HG02610 (cell line): ENCODE measurements at regions not wholly inside any gene's neighbourhood (a gene's known extent, or its start where the extent isn't known, plus 50 kb on each side); places are given as distances from the start of the nearest gene placed in this dataset.

Experiments used
- ATAC-seq: cut with Tn5 transposase; IDR thresholded peaks from one replicate; pipeline ENCODE4 v1.9.1; 2021; ENCODE audit warnings: mild to moderate bottlenecking, moderate library complexity; ENCODE audit not compliant: unreplicated experiment

DNA sequence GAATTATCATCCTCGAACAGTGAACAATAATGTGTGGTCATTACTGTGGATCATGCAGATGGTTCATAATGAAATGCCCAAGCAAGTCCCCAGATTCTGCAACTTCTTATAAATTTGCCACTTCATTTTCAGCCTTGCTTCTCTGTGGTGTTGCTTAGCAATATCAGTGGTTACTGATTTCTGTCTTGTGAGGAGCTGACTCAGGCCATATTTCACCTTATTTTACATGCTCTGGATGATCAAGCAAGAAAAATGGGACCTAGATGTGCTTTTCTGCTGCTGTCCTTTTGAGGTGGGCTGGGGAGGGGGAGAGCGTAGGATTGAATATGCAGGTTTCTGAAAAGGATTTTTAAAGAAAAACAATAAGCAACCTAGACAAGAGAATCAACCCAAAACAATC, 188.3 kb downstream of the SLC24A2 start:
- no peak for ATAC-seq

DNA sequence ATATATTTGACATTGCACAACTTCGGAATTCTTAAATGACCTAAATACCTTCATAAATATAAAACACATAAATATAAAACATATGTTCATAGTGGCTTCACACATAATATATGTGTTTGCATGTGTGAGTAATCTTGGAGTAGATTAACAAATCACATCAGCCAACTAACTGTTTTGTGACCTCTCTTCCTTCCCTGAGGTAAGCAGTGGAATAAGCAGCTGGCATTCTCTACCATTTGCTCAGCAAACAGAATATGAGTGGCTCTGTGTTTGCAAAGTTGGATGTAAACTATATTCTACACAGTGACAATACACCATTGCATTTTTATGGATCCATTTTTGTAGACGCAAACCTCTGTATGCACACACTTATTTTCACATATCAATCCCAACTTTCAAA, 189.9 kb downstream of the ACER2 start:
- no peak for ATAC-seq

- no peak for ATAC-seq
Measured at GRCh38 chr9:19597176-19597575, 188.4 kb downstream of the ACER2 start.

DNA sequence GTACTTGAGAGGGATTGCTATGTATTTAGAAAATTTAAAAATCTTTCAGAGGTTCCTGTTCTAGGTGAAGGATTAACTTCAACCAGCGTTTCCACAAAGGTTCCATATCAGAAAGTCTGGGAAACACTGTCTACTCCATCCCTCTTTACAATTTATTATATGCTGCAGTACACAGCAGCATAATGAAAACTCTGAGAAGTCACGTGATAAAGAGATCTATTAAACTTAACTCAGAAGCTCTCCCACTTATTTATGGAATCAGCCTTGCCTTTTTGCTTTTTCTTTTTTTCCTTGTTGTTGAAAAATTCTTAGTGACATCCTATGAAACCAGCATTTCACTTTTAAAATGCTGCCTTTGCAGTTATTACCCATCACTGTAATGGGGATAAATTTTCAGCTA, 186.2 kb downstream of the ACER2 start:
- ATAC-seq: no peak

GRCh38 chr9:19587678-19588077, 178.9 kb downstream of the ACER2 start:
- ATAC-seq: no peak

DNA sequence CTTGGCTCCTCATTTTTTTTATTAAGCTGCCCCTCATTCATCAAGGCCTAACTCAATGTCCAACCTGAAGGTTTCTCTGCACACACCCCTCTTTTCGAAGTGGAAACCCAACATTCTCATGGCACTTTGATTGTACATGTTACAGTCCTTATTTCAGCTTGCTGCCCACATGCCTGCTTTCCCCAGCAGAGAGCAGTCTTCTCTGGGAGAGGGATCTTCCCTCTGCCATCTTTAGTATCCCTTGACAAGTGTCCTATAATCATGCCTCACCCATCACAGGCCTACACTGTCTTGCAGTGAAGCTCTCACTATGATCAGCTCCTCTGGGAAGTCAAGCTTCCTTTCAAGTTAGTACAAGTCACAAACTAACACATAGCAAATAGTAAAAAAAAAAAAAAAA, 175.1 kb downstream of the ACER2 start:
- ATAC-seq: no peak

DNA sequence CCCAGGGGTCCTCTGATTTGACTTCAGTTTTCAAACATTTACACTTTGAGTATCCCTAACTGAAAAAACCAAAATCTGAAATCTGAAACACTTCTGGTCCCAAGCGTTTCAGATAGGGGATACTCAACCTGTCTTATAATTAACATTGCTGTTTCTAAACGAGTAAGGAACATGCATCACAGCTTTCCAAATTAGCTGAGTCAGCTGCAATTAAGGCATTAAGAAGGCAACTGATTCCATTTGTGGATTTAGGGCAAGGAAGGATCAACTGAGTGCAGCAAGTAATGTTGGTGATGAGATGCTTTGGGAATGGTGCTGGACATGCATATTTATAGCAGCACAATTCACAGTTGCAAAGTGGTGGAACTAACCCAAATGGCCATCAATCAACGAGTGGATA, 168.6 kb downstream of the ACER2 start:
- no peak for ATAC-seq

- ATAC-seq: no peak
Measured at GRCh38 chr9:19568946-19569345, 160.1 kb downstream of the ACER2 start.

- no peak for ATAC-seq
Measured at GRCh38 chr9:19564396-19565061, 155.7 kb downstream of the ACER2 start.

- ATAC-seq: no peak
Measured at GRCh38 chr9:19555214-19555613, 146.4 kb downstream of the ACER2 start.

- ATAC-seq: no peak
Measured at GRCh38 chr9:19554529-19554928, 145.7 kb downstream of the ACER2 start.

GRCh38 chr9:19553441-19553840, 144.6 kb downstream of the ACER2 start:
- ATAC-seq: no peak

DNA sequence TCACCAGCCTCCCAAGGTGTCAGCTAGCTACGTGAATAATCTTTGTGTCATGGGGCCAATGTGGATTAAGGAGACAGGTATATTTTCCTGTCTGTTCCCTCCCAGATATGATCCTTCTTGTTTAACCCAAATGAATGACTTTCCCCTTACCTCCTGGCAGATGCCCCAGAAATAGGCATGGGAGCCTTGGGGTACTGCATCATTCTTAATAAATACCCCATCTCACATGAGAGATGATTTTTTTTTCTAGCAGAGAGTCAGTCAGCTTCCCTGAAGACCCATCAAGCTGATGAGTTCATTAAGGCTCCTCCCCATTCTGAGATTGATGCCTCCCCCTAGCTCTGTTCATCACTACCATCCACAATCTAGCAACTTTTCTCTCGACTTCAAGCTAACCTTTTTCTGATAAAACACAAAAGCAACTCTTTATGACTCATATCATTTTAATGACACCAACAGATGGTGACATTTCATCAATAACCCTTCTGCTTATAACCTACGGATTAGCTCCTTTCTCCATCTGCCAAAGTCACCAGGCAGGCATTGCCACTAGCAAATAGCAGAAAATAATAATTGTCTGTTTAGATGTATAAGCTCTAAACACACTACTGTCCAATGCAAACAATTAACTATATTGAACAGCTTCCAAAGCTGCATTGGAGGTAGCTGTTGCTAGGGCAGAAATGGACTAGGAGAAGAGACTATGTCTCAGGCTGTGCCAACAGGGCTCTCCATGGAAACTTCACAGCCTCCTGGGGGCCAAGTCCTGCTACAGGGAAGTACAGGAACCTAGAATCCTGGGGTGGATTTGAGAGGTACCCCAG, 143.7 kb downstream of the ACER2 start:
- no peak for ATAC-seq

DNA sequence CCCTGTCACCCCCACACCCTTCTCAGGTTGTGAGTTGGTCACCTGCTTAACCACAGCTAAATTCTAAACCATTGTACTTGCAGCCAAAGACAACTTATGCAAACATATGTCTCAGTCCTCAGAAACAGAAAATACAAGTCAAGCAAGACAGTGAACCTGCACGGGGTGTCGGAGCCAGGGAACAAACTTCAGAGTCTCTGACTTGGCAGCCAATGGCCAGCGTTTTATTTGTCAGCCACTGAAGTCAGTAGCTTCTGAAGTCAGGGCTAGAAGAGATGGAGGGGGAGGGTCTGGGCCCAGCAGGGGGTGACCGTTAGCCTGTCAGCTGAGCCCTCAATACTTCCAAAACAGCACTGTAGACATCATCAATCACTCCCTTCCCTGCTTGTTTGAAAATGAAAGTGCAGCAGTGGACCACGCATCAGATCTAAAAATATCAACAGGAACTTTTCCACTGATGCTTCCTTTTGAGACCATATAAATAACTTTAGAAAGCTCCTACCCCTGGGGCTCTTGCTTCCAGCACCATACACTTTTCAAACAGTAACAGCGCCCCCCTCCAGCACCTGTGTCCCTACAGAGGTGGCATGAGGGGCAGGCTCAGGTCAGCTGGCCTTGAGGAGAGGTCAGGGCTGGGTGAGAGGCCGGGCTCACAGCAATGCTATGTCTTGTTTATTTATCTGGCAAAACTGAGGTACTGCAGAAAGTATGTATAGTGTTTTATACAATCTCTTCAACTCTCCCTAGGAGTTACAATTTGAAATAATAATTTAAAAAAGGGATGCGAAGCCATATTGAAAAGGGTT, 142.5 kb downstream of the ACER2 start:
- peak; percentile 52 for ATAC-seq

DNA sequence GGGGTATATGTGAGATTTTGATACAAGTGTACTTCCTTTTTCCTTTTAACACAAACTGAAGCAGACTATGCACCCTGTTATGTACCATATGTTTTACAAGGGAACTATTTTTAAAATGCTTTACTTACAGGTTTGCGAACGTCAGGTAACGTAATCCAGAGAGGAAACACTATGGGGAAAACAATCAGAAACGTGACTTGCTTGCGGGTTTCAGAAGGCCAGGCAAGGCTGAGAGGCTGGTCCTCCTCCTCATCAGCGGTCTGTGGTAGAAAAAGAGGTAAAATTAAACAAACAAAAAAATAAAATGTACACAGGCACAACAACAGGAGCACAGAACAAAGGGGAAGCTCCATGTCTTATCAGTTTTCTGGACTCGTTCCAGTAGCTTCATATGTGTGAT, 141.2 kb downstream of the ACER2 start:
- ATAC-seq: no peak

GRCh38 chr9:19533373-19533772, 124.6 kb downstream of the ACER2 start:
- ATAC-seq: no peak

GRCh38 chr9:19527663-19528062, 118.9 kb downstream of the ACER2 start:
- no peak for ATAC-seq

- no peak for ATAC-seq
Measured at GRCh38 chr9:19522558-19522957, 113.7 kb downstream of the ACER2 start.

- ATAC-seq: no peak
Measured at GRCh38 chr9:19521205-19521604, 112.4 kb downstream of the ACER2 start.

DNA sequence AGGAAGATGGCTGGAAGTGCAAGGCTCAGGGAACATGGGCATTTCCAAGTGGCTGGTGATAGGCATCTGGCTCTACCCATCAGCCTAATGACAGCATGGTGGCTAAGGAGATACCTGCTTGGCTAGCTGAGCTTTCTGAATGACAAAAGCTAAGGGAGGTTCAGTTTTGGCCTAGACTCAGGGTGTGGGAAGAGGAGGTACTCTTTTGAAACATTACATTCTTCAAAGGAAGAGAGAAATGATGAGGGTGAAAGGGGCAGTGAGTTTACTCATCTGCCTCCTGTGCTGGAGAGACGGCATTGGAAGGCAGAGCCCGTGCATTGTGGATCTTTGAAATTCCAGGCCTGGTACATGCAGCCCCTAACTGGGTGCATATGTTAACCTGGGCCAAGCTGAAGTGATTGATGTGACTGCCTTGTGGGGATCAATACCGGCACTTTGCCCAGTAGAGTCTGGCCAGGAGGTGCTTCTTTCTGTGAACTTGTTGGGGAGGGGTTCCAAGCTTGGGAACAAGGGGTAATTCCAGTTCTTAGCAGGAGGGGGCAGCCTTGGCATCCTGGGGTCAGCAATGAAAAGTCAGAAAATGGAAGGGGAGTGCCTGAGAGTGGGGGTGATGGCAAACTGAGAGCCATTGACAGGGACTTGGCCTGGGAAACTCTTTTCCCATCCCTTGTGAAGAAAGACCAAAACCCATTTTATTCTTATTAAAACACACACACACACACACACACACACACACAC, 108.6 kb downstream of the ACER2 start:
- no peak for ATAC-seq

DNA sequence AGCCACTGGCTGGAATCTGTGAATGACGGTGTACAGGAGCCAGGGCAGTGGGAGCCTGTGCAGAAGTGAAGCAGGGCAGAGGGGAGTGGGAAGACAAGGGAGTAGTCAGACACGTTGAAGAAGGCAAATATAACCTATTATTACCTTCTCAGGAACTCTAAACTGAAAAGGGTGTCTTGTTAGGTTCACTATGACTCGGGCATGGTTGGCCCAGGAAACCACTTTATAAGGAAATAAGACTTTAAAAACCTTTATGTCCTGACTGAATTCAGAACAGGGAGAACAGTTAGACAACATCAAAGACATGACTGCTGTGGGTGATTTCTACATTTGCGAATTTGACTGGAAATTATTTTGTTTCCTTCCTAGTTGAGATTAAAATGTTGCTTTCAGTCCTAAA, 107.5 kb downstream of the ACER2 start:
- peak; percentile 68 for ATAC-seq
